LNCAP (cell line): ENCODE measurements at regions not wholly inside any gene's neighbourhood (a gene's known extent, or its start where the extent isn't known, plus 50 kb on each side); places are given as distances from the start of the nearest gene placed in this dataset.

ENCODE experiments used
- CTCF ChIP-seq: fragments of 450-650 bp; IDR thresholded peaks from 2 replicates; pipeline ENCODE4 v1.5.1; 2017; ENCODE audit warnings: mild to moderate bottlenecking

DNA sequence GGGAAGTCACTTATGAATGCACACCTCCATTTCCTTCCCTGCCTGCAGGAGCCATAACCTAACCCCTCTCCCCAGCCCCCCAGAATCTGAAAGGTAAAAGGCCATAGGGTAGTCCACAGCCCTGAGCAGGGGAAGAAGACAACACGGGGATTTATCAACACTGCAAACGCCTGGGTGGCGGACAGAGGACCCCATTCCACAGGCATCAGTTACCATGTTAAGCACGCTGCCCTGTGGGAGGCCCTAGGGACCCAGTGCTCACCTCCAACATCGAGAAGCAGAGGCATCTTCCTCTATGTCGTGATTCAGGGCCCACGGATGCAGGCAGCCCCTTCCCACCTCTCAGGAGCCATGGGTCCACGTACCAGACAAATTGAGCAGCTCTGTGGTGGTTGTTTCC is 523.8 kb downstream of the MATN1 start:
- no peak for TF ChIP-seq CTCF

GRCh38 chr1:30198795-30199403 is 524.5 kb downstream of the MATN1 start:
- TF ChIP-seq CTCF: no peak

DNA sequence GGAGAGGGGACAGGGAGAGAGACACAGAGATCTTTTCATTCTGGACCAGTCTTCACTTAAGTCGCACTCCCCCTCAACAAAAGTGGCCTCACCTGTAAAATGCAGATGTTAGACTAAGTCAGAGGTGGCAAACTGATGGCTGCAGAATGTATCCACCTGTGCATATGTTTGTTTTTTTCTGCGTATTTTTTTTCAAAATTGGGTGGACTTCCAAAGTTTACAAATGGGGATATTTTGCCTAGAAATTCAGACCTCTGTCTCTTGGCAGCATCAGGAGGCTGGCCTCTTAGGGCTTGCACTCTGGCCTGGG is 525.0 kb downstream of the MATN1 start:
- no peak for TF ChIP-seq CTCF

DNA sequence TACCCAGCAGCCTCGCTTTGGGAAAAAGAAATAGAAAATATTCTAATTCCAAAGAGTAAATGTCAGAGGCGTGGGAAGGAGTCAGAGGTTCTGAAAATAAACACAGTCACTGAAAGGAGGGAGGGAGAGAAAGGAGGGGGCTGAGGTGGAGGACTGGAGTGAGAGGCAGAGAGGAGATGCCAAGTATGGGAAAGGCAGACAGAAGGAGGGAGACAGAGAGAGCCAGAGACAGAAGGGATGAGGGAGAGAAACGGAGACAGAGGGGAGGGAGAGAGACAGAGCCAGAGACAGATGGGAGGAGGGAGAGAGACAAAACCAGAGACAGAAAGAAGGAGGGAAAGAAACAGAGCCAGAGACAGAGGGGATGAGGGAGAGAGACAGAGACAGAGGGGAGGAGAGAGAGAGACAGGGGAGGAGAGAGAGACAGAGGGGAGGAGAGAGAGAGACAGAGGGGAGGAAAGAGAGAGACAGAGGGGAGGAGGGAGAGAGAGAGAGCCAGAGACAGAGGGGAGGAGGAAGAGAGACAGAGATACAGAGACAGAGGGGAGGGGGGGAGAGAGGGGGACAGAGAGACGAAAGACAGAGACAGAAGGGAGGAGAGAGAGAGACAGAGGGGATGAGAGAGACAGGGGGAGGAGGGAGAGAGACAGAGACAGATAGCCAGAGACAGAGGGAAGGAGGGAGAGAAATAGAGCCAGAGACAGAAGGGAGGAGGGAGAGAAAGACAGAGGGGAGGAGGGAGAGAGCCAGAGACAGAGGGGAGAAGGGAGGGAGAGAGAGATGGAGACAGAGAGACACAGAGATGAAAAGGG is 525.5 kb downstream of the MATN1 start:
- no peak for TF ChIP-seq CTCF

GRCh38 chr1:30196872-30197638 is 526.3 kb downstream of the MATN1 start:
- no peak for TF ChIP-seq CTCF

GRCh38 chr1:30196457-30196856 is 526.9 kb downstream of the MATN1 start:
- no peak for TF ChIP-seq CTCF

DNA sequence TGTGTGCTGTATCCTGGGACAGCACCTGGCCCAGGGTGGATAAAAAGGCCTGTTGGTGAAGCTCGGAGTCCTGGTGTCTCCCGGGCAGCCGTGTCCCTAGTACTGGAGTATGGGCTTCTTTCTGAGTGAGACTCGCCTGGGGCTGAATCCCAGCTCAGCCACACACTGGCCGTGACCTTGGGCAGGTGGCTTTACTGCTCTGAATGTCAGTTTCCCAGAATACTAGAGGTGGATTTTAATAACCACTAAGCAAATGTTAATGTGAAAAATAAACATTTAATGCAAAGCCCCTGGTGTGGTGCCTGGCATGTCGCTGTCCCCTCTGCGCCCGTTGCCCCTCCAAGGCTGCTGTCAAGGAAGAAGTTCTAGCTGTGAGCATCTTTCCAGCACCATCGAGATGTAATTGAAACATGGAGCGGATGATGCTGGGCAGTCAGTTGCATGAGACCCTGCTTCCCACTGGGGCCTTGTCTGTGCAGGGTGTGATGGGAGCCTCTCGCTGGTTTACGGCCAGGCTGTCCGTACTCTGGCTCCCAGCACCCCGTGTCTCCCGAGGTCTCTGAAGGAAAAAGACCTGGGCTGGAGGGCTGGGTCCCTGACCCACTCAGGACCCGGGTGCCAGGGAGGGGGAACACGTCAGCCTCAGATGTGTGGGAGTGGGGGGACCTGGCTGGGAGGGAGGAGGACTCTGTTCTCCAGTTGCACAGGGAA is 527.8 kb downstream of the MATN1 start:
- TF ChIP-seq CTCF: no peak
